Activated CD8-positive, alpha-beta memory T cell treated with anti-CD3 and anti-CD28 coated beads, Interleukin-2, amount 50 U/mL, for 1 hour (primary cell): ENCODE measurements at regions not wholly inside any gene's neighbourhood (a gene's known extent, or its start where the extent isn't known, plus 50 kb on each side); places are given as distances from the start of the nearest gene placed in this dataset.

ENCODE experiments used
- DNase-seq: peaks from one replicate; pipeline ENCODE4 v3.0.0-alpha.2; 2020; ENCODE audit errors: extremely low read depth

GRCh38 chr2:211067029-211067428, 510.6 kb downstream of the CPS1 start:
- no peak for DNase-seq

DNA sequence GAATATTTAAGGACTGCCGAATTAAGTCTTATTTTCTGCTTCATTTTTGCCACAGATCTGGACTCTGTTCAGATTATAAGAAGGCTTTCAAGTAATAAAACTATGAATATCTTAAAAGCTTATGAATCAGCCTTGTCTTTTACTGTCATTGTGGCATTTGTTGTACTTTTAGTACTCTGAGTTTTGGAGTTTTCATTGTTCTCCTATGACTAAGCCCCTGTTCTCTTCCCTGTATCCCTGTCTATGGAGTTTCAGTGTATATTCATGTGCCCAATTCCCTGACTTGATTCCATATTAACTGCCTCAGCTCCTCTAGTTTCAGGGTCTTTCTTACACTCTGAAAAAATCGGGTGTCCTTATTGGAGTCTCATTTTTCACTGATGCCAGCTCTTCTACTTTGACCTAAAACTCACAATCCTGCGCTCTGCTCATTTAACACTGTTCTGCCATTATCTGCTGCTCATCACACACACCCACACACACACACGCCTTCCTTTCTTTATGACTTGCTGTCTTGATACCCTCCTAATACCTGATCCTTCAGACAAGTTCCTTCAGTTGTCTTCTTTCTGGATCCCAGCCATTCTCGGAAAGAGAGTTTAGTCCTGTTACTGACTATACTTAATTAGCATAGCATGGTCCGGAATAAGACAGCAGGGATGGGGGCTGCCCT, 511.8 kb downstream of the CPS1 start:
- DNase-seq = no peak

GRCh38 chr2:211070547-211070946, 514.1 kb downstream of the CPS1 start:
- DNase-seq = no peak

DNA sequence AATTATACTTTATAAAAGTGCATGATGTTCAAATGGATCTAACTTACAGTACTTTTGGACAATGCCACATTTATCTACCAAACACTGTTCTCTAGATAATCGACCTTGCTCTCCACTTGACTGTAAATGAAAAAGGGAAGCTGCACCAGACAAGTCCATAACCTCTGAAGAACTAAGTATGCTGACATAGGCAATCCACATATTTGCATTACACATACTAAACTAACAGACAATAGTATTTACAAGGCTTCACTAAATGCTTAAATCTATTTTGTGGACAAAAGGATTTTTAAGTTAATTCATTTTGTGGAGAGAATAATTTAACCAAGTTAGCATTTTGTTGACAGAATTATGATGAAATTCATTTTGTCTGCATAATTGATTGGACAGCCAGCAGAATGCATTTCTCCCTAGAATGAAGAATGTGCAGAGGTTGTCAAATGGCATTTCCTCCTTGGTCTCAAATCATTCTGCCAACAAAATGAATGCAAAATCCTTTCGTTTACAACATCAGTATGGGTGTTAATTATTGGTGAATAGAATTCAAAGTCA, 520.9 kb downstream of the CPS1 start:
- DNase-seq = no peak

GRCh38 chr2:211084352-211084751, 528.0 kb downstream of the CPS1 start:
- DNase-seq = no peak

GRCh38 chr2:211085056-211085680, 528.8 kb downstream of the CPS1 start:
- DNase-seq = no peak

- no peak for DNase-seq
These were observed 529.6 kb downstream of the CPS1 start for GRCh38 chr2:211086049-211086448.

- no peak for DNase-seq
These were observed 532.7 kb downstream of the CPS1 start for GRCh38 chr2:211089127-211089526.

- DNase-seq = no peak
These were observed 537.4 kb downstream of the CPS1 start for GRCh38 chr2:211093743-211094303.

DNA sequence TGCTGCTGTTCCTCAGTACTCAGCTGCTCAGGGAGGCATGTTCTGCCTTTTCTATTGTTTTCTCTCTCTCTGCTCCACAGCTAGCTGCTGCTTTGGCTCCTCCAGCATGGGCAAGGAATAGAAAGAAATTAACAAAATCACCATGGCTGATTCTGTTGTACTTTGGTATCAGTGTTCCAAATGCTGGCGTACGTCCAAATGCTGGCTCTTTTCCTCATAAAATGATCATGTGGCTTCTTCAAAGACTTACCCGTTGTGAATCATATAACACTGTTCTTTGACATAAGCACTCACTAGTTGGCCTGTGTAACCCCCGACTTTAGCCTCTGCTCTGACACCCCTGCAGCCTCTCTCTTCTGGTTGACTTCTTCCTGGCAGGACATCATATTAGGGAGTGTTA, 547.6 kb downstream of the CPS1 start:
- no peak for DNase-seq

- DNase-seq = no peak
These were observed 557.2 kb downstream of the CPS1 start for GRCh38 chr2:211113334-211114175.

- DNase-seq = no peak
These were observed 558.5 kb downstream of the CPS1 start for GRCh38 chr2:211114826-211115455.

- no peak for DNase-seq
These were observed 560.6 kb downstream of the CPS1 start for GRCh38 chr2:211117026-211117425.

GRCh38 chr2:211126256-211126655, 569.9 kb downstream of the CPS1 start:
- DNase-seq = no peak

- DNase-seq = no peak
These were observed 571.1 kb downstream of the CPS1 start for GRCh38 chr2:211127501-211127900.

GRCh38 chr2:211128287-211128686, 571.9 kb downstream of the CPS1 start:
- no peak for DNase-seq

DNA sequence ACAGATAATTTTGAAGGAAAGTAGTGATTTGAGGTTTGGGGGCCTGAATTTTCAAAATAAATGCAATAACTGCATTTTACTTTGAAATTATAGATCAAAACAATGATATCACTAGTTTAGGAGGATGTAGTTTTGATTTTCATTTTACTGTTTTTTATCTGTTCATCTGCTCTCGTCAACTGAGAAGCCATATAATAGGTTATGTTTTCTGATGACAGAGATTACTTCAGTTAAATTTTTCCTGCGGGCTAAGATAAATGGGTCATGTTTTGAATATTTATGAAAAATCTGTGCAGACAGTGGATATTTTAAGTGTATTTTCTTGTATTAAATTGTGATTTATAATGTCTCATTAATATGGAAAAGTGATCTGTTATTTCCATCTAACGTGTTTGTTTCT, 573.4 kb downstream of the CPS1 start:
- no peak for DNase-seq

- DNase-seq = no peak
These were observed 575.6 kb downstream of the CPS1 start for GRCh38 chr2:211132046-211132445.

DNA sequence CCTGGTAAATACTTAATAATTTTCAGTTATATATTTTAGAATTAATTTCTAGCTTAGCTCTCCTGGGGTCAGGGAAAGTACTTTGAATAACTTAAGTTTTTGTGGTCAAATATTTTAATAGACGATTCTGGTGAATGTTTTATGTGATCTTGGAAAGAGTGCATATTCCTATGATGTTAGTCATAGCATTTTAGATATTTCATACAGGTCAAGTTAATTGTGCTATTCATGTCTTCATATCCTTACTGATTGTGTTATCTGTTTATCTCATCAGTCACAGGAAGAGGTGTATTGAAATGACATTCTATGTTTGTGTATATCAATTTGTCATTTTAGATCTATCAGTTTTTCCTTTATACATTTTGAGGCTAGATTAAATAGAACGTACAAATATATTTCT, 576.2 kb downstream of the CPS1 start:
- no peak for DNase-seq

DNA sequence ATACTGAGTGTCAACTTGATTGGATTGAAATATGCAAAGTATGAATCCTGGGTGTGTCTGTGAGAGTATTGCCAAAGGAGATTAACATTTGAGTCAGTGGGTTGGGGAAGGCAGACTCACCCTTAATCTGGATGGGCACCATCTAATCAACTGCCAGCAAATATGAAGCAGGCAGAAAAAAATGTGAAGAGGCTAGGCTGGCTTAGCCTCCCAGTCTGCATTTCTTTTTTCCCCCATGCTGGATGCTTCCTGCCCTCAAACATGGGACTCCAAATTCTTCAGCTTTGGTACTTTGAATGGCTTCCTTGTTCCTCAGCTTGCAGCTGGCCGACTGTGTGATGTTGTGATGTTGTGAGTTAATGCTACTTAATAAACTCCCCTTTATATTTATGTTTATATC, 577.4 kb downstream of the CPS1 start:
- no peak for DNase-seq

- DNase-seq = no peak
These were observed 582.2 kb downstream of the CPS1 start for GRCh38 chr2:211138551-211138950.

DNA sequence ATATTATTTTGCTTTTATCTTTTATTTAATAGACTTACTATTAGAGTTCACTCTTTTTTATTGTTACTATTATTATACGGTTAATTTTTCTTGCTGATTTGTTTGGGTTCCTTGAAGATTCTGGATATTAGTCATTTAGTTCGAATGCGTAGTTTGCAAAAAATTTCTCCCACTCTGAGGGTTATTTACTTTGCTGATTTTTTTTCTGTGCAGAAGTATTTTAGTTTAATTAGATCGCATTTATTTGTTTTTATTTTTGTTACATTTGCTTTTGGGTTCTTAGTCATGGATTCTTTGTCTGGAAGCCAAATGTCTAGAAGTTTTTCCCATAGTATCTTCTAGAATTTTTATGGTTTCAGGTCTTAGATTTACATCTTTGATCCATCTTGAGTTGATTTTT, 585.2 kb downstream of the CPS1 start:
- DNase-seq = no peak
